Liver (tissue), 3 donors: ENCODE measurements at regions not wholly inside any gene's neighbourhood (a gene's known extent, or its start where the extent isn't known, plus 50 kb on each side); places are given as distances from the start of the nearest gene placed in this dataset.

Source experiments
- ATF3 ChIP-seq: IDR thresholded peaks from 2 replicates; pipeline ENCODE4 v1.6.1; 2016; ENCODE audit warnings: antibody characterized with exemption
- EGR1 ChIP-seq, 2 donors: IDR thresholded peaks; 2 replicates each; pipeline ENCODE4 v1.6.1; 2016 to 2018; ENCODE audit warnings: antibody characterized with exemption in 2 of 2, low read depth in 2 of 2
- FOXA1 ChIP-seq: IDR thresholded peaks from 2 replicates; pipeline ENCODE4 v1.6.1; 2016; ENCODE audit warnings: antibody characterized with exemption
- JUND ChIP-seq, 2 donors: IDR thresholded peaks; 2 replicates each; pipeline ENCODE4 v1.6.1; 2016; ENCODE audit warnings: antibody characterized with exemption in 2 of 2
- MAX ChIP-seq: IDR thresholded peaks from 2 replicates; pipeline ENCODE4 v1.6.1; 2016; ENCODE audit warnings: antibody characterized with exemption
- RAD21 ChIP-seq, 2 donors: IDR thresholded peaks; 2 replicates each; pipeline ENCODE4 v1.6.1; 2016; ENCODE audit warnings: antibody characterized with exemption in 2 of 2, mild to moderate bottlenecking in 2 of 2
- REST ChIP-seq: IDR thresholded peaks from 2 replicates; pipeline ENCODE4 v1.6.1; 2016; ENCODE audit warnings: antibody characterized with exemption, mild to moderate bottlenecking
- RXRA ChIP-seq, 2 donors: IDR thresholded peaks; 2 replicates each; pipeline ENCODE4 v1.6.1; 2017 to 2018; ENCODE audit warnings: antibody characterized with exemption in 2 of 2, mild to moderate bottlenecking in 1 of 2
- SP1 ChIP-seq: IDR thresholded peaks from 2 replicates; pipeline ENCODE4 v1.6.1; 2018; ENCODE audit warnings: antibody characterized with exemption, mild to moderate bottlenecking
- TAF1 ChIP-seq: conservative IDR thresholded peaks from 2 replicates; pipeline ENCODE4 v1.6.1; 2016; ENCODE audit warnings: antibody characterized with exemption, mild to moderate bottlenecking
- YY1 ChIP-seq: IDR thresholded peaks from 2 replicates; pipeline ENCODE4 v1.6.1; 2016; ENCODE audit warnings: antibody characterized with exemption, mild to moderate bottlenecking
- ZBTB33 ChIP-seq: IDR thresholded peaks from 2 replicates; pipeline ENCODE4 v1.6.1; 2016; ENCODE audit warnings: antibody characterized with exemption
- TF ChIP-seq, protein P1 (sequence below): fragments of 150-350 bp; IDR thresholded peaks from 2 replicates; pipeline ENCODE4 v1.5.1; 2017; ENCODE audit warnings: improper control_type of control experiment, low read depth, low read length; ENCODE audit not compliant: missing input control
- donor health status: healthy.
- donor health status: healthy.

DNA sequence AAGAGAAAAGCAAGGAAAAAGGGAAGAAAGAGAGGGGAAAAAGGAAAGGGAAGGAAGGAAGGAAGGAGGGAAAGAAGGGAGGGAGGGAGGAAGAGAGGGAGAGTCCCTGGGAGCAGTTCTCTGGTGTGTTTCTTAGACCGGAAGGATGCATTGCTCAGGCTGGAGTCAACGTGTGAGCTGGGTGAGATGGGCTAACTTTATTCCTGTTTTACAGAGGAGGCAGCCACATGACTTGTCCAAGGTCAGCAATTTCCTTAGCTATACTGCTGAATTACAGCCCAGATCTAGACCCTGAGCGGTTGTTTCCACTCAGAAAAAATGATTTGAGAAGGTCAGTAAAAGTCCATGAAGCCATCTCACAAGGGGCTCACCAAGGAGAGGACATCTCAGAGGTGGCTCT is 86.6 kb upstream of the APCDD1 start:
- TF ChIP-seq, protein P1, sequence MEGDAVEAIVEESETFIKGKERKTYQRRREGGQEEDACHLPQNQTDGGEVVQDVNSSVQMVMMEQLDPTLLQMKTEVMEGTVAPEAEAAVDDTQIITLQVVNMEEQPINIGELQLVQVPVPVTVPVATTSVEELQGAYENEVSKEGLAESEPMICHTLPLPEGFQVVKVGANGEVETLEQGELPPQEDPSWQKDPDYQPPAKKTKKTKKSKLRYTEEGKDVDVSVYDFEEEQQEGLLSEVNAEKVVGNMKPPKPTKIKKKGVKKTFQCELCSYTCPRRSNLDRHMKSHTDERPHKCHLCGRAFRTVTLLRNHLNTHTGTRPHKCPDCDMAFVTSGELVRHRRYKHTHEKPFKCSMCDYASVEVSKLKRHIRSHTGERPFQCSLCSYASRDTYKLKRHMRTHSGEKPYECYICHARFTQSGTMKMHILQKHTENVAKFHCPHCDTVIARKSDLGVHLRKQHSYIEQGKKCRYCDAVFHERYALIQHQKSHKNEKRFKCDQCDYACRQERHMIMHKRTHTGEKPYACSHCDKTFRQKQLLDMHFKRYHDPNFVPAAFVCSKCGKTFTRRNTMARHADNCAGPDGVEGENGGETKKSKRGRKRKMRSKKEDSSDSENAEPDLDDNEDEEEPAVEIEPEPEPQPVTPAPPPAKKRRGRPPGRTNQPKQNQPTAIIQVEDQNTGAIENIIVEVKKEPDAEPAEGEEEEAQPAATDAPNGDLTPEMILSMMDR = no peak
- TF ChIP-seq REST = no peak
- TF ChIP-seq EGR1 (IDR thresholded peaks at IDR 0.05; ENCODE audit: low read depth in 2 of 2) = no peak
- TF ChIP-seq JUND (IDR thresholded peaks at IDR 0.05) = no peak
- no peak for TF ChIP-seq ATF3
- TF ChIP-seq YY1 = no peak
- no peak for TF ChIP-seq MAX
- no peak for TF ChIP-seq RXRA (IDR thresholded peaks at IDR 0.05)
- TF ChIP-seq FOXA1 = no peak
- TF ChIP-seq RAD21 (IDR thresholded peaks at IDR 0.05) = no peak
- TF ChIP-seq ZBTB33 = no peak
- no peak for TF ChIP-seq TAF1
- no peak for TF ChIP-seq SP1
